ENCODE measurements at regions not wholly inside any gene's neighbourhood (a gene's known extent, or its start where the extent isn't known, plus 50 kb on each side); places are given as distances from the start of the nearest gene placed in this dataset.
"Not testable (repeated sequence)": the region's sequence is repeated elsewhere in the genome, so short reads cannot be mapped to it uniquely, and the experiment has no call there.

DNA sequence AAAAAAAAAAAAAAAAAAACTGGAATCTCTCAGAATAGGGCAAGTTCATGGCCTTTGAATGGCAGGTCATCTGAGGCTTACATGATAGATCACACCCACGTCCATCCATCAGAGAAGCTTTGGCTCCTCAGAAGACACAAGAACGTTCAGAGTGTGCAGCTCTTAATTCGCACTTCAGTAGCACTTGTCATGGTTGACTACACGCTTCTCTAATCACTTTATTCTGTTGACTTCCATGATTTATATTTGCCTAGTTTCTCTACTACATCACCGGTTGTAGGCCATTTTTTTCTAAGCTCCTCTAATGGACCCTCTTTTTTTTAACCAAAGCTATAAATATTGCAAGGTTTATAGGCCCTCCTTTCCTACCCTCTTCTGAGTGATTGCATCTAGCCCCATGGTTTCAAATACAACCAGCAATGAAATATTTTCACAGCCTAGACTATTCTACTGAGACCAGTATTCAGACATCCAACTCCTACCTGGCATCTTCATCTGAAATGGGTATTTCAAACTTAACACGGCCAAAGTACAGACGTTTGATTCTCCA, 305.4 kb upstream of the CELF2 start:
- no peak for DNase-seq (ENCODE audit: low read depth in 2 of 2)
- H3K4me3 ChIP-seq (replicated peaks in 1 of 2; ENCODE audit: low read depth in 2 of 2, low read length in 2 of 2) = no peak overlapping the region
- TF ChIP-seq, protein P1, sequence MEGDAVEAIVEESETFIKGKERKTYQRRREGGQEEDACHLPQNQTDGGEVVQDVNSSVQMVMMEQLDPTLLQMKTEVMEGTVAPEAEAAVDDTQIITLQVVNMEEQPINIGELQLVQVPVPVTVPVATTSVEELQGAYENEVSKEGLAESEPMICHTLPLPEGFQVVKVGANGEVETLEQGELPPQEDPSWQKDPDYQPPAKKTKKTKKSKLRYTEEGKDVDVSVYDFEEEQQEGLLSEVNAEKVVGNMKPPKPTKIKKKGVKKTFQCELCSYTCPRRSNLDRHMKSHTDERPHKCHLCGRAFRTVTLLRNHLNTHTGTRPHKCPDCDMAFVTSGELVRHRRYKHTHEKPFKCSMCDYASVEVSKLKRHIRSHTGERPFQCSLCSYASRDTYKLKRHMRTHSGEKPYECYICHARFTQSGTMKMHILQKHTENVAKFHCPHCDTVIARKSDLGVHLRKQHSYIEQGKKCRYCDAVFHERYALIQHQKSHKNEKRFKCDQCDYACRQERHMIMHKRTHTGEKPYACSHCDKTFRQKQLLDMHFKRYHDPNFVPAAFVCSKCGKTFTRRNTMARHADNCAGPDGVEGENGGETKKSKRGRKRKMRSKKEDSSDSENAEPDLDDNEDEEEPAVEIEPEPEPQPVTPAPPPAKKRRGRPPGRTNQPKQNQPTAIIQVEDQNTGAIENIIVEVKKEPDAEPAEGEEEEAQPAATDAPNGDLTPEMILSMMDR (IDR thresholded peaks at IDR 0.05; ENCODE audit: low read depth, low read length) = no peak

DNA sequence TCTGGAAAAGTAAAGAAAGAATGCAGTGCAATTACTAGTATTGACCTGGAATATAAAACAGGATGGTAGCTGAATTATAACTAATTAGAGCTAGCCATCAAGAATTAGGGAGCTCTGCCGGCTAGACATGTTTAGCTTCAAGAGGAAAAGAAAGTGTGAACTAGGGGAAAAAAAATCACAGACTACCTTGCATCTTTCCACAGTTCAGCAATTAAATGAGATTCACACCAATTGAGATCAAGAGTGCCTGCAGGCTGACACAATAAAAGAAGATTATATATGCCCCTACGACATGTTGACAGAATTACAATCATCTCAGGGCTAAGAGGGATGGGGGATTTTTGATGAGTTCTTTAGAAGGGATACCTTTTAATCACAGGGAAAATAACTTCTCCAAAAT, 303.3 kb upstream of the CELF2 start:
- DNase-seq (ENCODE audit: low read depth in 2 of 2) = no peak
- TF ChIP-seq, protein P1 (IDR thresholded peaks at IDR 0.05; ENCODE audit: low read depth, low read length) = no peak
- no peak overlapping the region for H3K4me3 ChIP-seq (replicated peaks in 1 of 2; ENCODE audit: low read depth in 2 of 2, low read length in 2 of 2)

DNA sequence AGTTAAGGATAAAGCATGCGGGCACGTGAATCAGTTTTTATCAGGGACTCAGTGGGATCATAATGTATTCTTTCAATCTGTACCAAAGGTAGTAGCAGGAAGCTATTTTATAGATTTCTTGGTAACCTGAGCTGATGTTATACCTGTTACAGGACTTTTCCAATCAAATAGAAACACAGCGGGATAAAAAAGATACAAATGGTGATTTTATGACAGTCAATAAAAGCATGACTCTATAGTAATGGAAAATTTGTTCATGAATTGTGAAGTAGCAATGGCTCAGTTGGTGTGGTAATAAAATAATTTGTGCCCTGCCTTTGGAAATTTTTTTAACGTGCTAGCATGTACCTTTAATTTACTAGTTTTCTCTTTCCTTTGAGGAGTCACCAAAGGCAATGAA, 300.7 kb upstream of the CELF2 start:
- DNase-seq (ENCODE audit: low read depth in 2 of 2) = no peak
- H3K4me3 ChIP-seq (replicated peaks in 1 of 2; ENCODE audit: low read depth in 2 of 2, low read length in 2 of 2) = no peak overlapping the region
- TF ChIP-seq, protein P1 (IDR thresholded peaks at IDR 0.05; ENCODE audit: low read depth, low read length) = no peak

DNA sequence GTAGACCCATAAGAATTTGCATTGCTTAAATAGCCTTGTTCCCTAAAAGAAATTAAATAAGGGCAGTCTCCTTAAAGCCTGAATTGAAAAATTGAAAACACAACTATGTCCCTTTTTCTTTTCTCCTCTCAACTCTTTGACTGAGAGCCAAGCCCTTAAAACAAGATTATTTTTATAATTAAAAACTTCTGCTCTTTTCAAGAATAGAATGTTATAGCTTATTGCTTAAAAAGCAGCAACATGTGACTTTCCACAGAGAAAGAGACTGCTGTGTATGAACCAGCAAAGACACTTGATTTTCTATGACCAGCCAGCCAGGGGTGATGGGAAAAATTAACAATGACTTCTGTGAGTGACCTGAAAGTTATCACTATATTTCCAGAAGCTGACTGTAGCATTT, 295.2 kb upstream of the CELF2 start:
- TF ChIP-seq, protein P1 (IDR thresholded peaks at IDR 0.05; ENCODE audit: low read depth, low read length) = no peak
- DNase-seq (ENCODE audit: low read depth in 2 of 2) = no peak
- H3K4me3 ChIP-seq (replicated peaks in 1 of 2; ENCODE audit: low read depth in 2 of 2, low read length in 2 of 2) = no peak overlapping the region

DNA sequence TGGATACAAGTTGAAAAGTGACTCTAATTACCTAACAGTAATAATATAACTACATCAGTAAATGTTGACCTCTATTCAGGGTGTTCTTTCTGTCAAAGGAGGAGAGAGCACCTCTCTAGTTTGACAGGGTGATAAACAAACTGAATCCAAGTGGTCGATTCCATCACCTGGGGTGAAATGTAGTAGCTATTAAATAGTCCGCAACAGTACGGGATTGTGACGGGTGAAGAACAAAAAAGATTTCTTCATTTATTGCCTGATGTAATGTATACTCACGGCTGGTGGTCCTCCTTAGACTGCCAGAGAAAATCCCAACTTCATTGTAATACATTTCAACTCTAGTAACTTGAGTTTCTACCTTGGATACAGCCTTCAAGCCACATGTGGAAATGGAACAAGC, 292.5 kb upstream of the CELF2 start:
- TF ChIP-seq, protein P1 (IDR thresholded peaks at IDR 0.05; ENCODE audit: low read depth, low read length) = no peak
- DNase-seq (ENCODE audit: low read depth in 2 of 2) = no peak
- H3K4me3 ChIP-seq (replicated peaks in 1 of 2; ENCODE audit: low read depth in 2 of 2, low read length in 2 of 2) = no peak overlapping the region

DNA sequence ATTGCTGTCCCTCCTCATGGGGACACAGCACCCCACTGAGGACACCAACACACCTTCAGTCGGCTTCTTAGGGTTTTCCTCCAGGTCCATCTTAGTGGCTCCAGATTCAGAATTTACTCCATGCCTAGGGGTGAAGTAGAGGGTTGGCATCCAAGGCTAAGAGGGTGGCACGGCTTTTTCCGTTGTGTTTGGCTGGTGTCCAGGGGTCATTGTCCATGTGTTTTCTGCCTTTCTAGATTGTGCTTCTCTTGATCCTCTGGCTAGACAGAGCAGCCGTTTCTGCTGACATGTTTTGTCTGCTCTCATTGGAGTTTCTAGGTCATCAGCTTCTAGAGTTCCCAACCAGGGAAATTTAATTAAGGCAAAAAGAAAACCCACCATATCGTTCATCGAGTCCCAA, 291.6 kb upstream of the CELF2 start:
- no peak overlapping the region for H3K4me3 ChIP-seq (replicated peaks in 1 of 2; ENCODE audit: low read depth in 2 of 2, low read length in 2 of 2)
- TF ChIP-seq, protein P1 (IDR thresholded peaks at IDR 0.05; ENCODE audit: low read depth, low read length) = no peak
- no peak for DNase-seq (ENCODE audit: low read depth in 2 of 2)

DNA sequence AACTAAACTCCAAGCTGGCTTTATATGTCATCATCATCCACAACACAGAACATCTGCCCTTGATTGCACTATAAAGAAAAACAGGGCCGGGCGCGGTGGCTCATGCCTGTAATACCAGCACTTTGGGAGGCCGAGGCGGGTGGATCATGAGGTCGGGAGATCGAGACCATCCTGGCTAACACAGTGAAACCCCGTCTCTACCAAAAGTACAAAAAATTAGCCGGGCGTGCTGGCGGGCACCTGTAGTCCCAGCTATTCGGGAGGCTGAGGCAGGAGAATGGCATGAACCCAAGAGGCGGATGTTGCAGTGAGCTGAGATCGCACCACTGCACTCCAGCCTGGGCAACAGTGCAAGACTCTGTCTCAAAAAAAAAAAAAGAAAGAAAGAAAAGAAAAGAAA, 290.3 kb upstream of the CELF2 start:
- DNase-seq (ENCODE audit: low read depth in 2 of 2) = not testable (repeated sequence)

More for the DNA sequence above, 290.3 kb upstream of the CELF2 start:
- H3K4me3 ChIP-seq (replicated peaks in 1 of 2; ENCODE audit: low read depth in 2 of 2, low read length in 2 of 2) = not testable (repeated sequence)
